GM19023 (cell line): ENCODE measurements at regions not wholly inside any gene's neighbourhood (a gene's known extent, or its start where the extent isn't known, plus 50 kb on each side); places are given as distances from the start of the nearest gene placed in this dataset.
A peak's percentile ranks its signal among the peaks of the same experiment; 100 is the strongest.
"Not testable (repeated sequence)": the region's sequence is repeated elsewhere in the genome, so short reads cannot be mapped to it uniquely, and the experiment has no call there.

Experiments used
- ATAC-seq: cut with Tn5 transposase; IDR thresholded peaks from one replicate; pipeline ENCODE4 v1.9.1; 2021; ENCODE audit warnings: mild to moderate bottlenecking, moderate library complexity; ENCODE audit not compliant: unreplicated experiment

DNA sequence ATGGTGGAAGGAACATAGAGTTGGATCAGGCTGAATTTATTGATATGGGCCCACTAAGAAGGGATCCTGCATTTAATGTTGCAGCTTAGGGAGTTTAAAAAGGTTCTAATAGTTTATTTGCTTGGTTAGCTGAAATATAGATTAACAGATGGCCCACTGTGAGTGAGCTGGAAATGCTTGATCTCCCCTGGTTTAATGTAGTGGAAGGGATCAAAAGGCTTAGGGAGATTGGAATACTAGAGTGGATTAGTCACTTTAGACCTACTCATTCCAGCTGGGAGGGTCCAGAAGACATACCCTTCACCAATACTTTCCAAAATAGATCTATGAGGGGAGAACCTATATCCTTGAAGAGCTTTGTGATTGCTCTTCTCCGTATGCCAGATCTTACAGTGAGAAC, 130.1 kb upstream of the ZC3H12C start:
- ATAC-seq, result no peak

DNA sequence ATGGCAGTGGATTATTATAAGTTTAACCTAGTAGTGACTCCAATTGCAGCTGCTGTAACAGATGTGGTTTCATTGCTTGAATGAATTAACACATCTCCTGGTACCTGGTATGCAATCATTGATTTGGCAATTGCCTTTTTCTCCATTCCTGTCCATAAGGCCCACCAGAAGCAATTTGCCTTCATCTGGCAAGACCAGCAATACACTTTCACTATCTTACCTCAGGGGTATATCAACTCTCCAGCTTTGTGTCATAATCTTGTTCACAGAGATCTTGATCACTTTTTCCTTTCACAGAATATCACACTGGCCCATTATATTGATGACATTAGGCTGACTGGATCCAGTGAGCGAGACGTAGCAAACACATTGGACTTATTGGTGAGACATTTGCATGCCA, 128.7 kb upstream of the ZC3H12C start:
- no peak for ATAC-seq

DNA sequence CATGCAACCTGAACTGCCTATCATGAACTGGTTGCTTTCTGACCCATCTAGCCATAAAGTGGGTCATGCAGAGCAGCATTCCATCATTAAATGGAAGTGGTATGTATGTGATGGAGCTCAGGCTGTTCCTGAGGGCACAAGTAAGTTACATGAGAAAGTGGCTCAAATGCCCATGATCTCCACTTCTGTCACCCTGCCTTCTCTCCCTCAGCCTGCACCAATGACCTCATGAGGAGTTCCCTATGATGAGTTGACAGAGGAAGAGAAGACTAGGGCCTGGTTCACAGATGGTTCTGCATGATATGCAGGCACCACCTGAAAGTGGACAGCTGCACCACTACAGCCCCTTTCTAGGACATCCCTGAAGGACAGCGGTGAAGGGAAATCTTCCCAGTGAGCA, 127.7 kb upstream of the ZC3H12C start:
- not testable (repeated sequence) for ATAC-seq

DNA sequence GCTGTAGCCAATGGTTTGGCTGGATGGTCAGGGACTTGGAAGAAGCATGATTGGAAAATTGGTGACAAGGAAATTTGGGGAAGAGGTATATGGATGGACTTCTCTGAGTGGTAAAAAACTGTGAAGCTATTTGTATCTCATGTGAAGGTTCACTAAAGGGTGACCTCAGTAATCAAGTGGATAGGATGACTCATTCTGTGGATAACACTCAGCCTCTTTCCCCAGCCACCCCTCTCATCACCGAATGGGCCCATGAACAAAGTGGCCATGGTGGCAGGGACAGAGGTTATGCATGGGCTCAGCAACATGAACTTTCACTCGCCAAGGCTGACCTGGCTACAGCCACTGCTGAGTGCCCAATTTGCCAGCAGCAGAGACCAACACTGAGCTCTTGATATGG, 127.3 kb upstream of the ZC3H12C start:
- ATAC-seq, result not testable (repeated sequence)

DNA sequence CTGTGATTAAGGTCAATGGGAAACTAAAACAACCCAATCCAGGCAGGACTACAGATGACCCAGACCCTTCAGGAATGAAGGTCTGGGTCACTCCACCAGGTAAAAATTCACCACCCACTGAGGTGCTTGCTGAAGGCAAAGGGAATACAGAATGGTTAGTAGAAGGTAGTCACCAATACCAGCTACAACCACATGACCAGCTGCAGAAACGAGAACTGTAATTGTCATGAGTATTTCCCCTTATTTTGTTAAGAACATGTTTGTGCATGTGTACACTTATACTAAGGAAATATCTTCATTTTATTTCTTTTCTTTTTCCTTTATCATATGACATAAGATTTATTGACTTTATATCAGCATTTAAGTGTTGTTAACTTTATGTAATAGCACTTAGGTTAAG, 126.1 kb upstream of the ZC3H12C start:
- ATAC-seq, result not testable (repeated sequence)

DNA sequence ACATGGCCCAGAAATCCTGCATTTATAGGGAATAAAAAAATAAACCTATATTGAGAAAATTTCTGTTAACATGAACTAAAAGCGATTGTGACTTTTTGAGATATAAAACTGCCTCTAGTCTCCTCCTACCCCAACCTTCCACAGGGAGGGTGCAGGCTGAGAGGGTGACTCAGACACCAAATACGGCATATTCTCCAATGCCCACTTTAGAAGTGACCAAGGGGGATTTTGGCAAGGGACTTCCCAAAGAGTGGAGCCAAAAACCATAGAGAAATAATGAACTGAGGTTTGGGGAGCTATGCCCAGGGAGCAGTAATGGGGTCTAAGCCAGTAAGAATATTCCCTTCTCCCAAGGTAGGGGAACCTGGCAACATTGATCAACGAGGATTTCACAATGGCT, 124.9 kb upstream of the ZC3H12C start:
- no peak for ATAC-seq

DNA sequence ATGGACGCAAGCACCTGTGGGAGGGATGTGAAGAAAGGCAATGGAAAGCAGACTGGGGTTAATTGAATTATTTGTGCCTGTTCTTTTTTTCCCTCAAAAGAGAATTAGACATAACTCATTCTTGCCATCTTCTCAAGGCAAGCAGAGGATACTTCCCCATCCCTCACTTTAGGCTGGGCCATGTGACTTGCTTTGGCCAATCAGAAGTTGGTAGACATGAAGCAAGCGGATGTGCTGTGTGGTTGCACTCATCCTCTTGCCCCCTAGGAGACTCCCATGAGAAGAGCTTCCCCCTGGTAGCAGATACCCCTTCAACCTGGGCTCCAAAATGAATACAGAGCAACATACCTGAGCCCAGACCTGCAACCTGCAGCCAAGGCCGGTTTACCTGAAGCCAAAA, 124.4 kb upstream of the ZC3H12C start:
- ATAC-seq, result no peak

DNA sequence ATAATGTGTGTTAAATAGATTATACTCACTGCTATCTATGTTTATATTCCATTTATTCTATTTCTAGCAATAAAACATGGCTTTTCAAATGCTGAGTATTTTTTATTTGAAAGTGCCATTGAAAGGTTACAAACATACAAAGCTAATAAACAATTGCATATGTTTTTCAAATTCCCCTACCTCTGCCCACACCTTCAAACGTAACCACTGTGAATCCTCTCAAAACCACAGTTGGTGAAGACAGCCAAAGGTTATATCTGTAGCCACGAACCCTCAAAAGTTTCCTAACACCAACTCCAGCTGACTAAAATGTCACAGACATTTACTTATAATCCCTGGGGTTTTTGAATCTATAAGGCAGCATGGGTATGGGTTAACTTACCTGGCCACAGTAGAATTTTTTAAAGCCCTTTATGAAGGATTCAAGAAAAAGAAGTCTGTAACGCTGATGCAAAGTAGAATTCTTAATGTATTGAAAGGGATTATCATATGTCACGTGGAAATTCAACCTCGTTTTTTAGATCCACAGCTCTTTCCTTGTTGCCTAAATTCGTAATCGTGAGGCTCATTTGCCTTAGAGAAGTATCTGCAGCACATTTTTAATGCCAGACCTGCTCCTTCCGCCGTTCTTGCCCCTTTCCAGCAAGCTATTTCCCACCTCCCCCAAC, 122.5 kb upstream of the ZC3H12C start:
- peak; percentile 53 for ATAC-seq

DNA sequence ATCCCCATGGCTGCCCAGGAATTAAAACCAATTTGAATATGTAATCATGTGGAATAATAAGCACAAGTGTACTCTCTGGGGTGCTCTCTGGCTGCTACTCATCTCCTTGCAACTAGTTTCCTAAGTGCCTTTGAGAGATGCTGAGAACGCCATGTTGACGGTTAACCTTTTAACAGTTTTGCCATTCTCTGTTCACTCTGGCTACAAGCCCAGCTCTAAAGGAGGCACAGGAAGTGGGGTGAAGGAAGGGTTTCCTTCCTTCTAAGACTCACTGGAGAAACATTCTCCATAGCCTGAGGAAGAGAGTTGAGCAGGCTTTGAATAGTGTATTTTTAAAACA, 122.0 kb upstream of the ZC3H12C start:
- no peak for ATAC-seq

DNA sequence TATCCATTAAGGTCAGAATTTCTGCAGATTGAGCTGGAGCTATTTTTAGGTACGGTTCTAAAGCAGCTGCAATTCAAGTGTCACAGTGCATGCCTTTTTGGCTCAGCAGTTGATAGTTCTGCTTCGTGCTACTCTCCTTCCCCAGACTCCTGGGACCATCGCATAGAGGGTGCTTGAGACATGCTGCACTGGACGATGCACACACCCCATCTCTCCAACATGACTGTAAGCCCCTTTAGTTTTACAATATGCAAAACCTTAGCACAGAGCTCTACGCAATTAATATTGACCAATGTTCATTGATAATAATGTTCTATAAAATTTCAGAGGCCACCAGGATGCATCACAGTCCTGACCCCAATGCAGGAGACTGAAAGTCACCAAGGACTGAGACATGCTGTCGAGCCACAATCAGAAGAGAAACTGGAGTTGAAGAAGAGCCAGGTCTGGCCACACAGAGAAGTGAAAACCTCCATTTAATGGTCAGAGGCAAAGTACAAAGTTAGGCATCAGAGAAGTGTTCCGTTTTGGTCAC, 120.9 kb upstream of the ZC3H12C start:
- ATAC-seq, result peak; percentile 71

DNA sequence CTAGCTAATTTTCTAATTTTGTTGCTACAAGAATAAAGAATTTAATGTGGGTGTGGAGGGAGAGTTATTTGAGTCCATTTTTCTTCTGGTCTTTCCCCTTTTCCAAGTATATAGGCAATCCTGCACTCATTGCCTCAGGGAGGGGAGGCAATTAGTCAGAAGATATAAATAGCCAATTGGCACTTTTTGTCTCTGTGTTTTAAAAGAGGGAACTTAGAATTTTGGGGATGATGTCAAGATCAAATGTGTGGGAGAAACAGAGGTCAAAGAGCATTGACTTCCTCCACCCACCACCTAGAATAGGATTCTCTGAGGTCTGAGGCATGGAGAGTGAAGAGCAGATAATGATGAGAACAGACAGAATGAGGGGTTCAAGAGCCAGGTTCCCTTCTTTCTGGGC, 120.3 kb upstream of the ZC3H12C start:
- no peak for ATAC-seq

DNA sequence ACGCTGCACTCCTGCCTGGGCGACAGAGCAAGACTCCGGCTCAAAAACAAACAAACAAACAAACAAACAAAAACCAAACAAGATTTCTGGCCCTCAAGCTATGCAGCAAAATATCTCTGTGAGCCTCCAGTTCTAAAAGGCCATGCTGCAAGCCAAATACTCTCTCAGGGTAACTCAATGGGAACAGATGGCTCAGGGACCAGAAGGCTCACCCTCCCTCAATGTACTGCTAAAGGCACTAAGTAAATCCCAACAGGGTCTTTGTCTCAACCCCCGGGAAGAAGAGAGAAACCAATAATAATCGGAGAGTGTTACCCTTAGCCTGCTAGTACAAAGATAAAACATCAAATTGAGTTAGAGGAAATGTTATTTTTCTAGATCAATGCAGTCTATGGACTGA, 119.7 kb upstream of the ZC3H12C start:
- ATAC-seq, result no peak

DNA sequence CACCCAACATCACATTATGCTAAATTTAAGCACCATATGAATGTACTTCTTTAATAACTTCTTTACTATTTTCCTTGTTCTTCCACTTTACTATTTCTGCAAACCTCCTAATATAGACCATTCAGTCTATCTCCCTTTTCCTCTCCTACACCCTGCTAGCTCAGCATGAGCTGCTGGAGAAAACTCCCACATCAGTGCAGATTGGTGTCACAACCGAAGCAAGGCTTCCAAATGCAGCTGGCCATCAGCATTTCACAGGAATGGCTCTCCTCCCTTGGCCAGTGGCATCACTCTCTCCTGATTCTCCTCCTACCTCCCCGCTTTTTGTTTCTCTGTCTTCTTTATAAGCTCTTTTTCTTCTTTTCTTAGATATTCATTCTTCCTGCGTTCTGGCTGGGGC, 118.7 kb upstream of the ZC3H12C start:
- ATAC-seq, result no peak

DNA sequence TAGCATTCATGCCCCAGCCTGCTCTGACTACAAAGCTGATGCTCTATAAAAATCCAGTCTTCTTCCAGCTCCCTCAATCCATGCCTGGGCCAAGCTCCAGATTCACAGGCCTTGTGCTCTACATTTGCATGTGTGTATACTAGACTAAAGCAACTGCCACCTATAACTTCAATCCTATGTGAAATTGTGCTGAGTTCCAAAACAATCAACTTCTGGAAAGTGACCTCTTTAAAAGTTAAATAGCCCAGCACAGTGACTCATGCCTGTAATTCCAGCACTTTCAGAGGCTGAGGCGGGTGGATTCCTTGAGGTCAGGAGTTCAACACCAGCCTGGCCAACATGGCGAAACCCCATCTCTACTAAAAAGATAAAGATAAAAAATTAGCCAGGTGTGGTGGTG, 114.3 kb upstream of the ZC3H12C start:
- no peak for ATAC-seq

DNA sequence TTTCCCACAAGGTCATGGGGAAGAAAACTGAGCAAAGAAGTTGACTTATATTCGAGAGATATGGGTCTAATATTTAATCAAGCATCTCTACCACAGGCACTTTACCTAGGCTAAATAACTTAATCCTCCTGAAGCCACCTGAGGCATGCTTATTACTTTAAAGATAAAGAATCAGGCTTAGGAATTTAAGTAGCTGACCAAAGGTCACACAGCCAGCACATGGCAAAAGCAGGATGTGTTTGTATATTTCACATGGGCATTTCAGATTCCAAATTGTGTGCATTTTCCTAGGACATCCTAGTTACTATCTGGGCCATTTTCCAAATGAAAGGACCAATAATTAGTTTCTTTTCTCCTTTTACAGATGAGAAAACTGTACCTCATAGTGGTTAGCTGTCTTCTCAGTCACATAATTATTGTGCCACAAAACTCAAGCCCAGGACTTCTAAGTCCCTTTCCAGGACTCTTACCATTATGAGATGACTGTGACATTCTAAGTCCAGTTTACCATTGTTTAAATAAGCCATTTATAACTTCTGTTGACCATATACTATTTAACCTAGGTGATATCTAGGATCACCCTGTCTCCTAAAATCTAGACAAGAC, 112.1 kb upstream of the ZC3H12C start:
- no peak for ATAC-seq

DNA sequence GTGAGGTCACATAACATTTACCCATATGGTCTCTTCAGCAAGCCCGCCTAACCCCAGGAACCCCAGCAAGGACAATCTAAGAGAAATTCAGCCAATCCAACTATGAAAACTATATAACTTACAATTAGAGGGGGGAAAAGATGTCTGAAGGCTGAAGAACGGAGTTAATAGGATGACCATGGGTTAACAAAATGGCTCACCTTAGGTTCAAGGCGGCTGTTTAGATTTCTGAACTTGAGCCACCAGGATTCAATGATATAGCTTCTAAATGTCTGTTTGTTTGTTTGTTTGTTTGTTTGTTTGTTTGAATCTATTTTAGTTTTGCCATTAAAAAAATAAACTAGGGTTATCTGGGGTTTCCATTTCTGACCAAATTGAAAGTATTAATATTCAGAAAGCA, 109.8 kb upstream of the ZC3H12C start:
- no peak for ATAC-seq

DNA sequence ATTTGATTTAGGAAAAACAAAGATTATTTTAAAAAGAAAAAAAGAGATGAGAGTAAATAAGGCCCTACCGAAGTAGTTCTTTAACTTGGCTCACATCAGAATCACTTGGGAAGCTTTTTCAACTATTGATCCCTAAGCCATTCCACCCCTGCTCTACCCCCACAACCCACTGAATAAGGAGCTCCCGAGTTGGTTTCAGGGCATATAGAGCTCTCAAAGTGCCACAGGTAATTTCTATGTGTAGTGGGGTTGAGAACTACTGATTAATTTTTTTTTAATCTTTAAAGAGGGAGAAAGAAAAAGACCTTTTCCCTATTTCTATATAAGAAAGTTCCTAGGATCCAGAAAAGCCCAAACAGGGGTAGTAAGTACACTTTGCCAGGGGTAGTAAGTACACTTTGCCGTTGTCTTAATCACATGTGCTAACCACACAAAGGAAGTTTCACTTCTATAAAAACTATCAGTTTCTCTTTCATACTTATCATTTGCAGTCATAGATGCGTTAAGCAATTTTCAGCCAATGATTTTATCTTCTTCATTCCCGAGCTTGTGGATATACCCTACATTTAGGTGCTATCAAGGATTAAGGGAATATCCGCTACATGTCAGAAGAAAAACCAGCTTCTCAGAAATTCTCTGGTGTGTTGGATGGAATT, 108.4 kb upstream of the ZC3H12C start:
- peak; percentile 93 for ATAC-seq

DNA sequence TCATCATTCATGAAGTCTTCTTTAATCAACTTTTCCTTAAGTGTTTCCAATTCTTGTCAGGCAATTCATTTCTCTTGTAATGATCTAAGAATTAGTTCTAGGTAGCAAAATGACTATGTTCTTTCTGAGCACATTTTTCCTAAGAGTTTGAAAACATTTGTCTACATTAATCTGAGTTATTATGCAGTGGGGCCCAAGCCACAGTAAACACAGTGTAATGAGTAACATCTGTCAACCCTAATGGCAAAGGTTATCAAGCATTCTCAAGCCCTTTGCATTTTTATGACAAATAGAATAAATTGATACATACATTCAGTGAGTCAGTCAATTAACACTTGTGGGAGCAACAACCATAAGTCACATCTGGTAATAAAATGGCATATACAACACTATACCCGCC, 106.7 kb upstream of the ZC3H12C start:
- ATAC-seq, result no peak

DNA sequence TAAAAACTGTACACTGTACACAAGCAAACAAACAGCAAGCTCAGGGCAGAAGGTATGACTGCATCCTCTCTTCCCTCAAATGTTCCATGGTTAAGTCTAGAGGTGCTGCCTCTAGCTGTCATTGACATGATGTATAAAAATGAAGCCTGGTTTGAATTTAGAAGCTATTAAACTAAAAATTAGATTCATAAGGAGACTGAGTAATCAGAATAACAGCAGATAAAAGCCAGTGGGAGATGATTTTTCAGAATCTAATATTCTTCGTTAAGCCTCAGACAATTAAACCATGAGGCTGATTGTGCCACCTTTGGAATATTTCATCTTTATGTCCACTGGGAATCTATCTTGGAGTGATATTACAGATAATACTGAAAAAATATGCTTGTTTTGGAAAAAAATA, 101.4 kb upstream of the ZC3H12C start:
- no peak for ATAC-seq

DNA sequence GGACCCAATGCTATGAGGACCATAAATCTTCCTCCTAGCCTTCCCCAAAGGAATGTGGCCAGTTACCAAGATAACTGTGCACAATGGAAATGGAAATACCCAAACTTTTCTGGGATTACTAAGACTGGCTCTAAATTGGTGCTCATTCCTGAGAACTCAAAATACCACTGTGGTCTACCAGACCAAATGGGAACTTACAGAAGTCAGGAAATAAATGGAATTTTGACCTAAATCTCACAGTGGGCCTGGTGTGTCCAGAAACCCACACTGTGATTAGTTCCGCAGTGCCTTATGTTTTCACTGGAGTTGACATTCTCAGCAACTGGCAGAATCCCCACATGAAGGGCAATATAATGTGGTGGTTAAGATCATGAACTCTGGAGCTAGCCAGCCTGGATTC, 99.4 kb upstream of the ZC3H12C start:
- ATAC-seq, result no peak

DNA sequence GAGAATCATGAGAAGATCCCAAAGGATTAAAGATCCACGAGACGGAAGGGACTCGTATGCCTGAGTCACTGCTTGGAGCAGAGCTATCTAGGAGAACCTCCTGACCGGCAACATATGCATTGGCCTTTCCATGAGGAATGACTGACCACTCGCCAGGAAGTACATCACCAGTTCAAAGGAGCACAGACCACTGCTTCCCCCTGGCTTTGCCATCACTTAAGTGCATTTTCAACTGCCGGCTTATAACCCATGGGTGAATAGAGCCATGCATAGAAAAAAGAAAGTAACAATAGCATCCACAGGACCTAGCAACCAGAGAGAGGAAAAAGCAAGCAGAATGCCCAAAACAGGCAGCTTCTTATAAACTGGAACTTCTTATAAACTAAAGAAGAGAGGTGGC, 98.3 kb upstream of the ZC3H12C start:
- no peak for ATAC-seq

DNA sequence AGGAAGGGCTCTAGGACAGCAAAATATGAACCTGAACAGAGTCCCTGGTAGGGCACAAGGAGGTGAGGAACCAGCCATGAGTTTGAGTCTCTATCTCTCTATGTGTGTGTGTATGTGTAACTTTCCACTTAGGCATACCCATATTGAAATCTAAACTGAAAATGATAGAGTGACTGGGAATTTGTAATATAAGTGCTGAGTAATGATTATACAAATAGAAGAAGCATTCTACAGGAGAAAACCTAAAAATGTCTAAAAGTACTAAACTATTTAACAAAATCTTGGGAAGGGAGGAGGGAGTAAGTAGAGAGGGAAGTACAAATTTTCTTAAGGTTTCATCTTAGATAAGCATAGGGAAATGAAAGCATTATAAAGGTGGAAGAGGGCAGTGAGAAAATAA, 97.1 kb upstream of the ZC3H12C start:
- no peak for ATAC-seq
